HG02642 (cell line): ENCODE measurements at regions not wholly inside any gene's neighbourhood (a gene's known extent, or its start where the extent isn't known, plus 50 kb on each side); places are given as distances from the start of the nearest gene placed in this dataset.
"Not testable (repeated sequence)": the region's sequence is repeated elsewhere in the genome, so short reads cannot be mapped to it uniquely, and the experiment has no call there.

Source experiments
- ATAC-seq: cut with Tn5 transposase; IDR thresholded peaks from one replicate; pipeline ENCODE4 v1.9.1; 2021; ENCODE audit warnings: mild to moderate bottlenecking; ENCODE audit not compliant: unreplicated experiment, poor library complexity

DNA sequence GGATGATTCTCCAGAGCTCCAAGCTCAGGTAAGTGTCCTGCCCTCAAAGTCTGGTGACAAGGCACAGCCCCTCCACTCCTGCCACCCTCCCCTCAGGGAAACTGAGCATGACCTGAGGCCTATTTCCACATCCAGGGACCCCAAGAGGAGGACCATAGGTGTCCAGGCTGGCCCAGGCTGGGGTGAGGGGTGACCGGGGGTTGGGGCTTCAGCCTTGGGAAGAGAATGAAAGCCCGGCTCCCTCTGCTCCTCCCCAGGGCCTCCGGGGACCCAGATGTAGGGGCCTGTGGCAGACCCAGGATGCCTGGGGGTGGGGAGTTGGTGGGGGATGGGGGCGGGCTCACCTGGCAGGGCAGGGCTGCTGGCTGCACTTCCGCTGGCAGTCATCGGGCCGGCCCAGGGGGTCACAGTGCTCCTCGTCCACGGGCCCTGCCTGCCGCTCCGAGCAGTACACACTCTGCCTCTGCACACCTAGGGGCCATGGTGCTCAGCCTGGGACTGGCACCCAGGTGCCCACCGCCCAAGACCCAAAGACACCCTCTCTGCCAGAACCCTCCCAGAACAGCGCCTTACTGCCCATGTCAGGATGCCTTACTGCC, 116.5 kb upstream of the AKAP13 start:
- not testable (repeated sequence) for ATAC-seq

DNA sequence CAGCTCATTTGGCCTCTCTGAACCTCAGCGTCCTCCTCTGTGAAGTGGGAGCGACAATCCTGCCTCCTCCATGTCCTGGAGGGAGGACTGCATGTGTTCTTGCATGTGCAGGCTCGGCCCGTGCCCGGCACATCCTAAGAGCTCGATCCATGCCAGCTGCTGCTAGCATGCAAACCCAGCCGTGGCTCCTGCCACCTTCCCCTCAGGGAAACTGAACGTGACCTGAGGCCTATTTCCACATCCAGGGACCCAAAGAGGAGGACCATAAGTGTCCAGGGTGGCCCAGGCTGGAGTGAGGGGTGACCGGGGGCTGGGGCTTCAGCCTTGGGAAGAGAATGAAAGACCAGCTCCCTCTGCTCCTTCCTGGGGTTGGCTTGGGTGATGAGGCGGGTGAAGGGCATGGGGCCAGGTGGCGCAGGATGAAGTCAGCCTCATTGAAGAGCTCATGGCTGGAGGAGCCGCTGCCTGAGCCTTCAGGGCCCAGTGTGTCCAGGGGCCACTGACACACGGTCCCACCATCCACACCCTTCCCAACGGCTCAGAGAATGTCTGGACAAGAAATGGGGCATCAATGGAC, 115.7 kb upstream of the AKAP13 start:
- ATAC-seq: not testable (repeated sequence)

DNA sequence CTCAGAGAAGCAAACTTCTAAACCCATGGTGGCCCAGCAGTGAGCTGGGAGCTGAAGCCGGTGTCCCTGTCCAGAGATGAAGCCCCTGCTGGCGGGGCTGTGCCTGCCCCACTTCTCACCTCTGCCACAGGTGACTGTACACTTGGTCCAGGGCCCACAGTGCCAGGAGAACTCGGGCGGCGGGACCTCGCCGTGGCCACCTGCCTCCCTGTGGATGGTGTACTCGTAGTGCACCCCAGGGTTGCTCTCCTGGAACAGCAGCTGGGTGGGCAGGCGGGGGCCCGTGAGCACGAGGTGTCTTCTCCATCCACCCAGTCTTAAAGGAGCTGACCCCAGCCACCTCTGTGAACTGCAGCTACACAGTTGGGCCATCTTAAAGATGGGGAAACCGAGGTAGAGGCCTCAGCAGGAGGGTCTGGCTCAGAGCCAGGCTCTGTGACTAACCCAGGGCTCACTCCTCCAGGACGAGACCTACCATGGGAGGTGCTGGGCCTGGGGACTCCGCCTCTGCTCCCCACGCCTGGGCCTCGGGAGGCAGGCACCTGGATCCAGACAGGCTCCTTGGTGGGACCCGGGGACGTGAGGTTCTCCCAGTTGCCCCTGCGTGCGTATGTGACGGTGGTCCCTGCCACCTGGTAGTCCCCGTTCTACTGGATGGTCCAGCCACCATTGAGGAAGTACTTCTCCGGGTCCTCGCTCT, 113.1 kb upstream of the AKAP13 start:
- not testable (repeated sequence) for ATAC-seq

DNA sequence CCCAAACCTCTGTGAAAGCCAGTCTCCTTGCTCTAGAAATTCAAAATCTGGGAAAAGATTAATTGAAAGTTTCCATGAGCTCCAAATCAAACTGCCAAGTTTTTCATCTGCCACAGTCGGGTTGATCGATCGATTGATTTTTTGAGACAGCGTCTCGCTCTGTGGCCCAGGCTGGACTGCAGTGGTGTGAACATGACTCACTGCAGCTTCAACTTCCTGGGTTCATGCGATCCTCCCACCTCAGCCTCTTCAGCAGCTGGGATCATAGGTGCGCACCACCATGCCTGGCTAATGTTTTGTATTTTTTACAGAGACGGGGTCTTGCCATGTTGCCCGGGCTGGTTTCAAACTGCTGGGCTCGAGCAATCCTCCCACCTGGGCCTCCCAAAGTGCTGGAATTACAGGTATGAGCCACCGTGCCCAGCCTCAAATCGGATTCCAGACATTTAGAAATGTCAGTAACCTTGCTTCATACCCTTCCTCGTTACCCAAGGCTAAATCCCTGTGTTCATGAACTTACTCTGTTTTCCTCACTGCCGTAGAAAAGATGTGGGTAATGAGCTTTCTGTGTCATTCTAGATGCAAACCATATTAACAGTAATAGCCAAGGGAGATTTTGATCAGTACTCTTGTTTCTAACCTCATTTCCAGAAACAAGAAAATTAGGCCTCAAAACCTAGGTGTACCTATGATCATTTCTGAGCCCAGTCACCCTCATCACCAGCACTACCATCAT, 105.9 kb upstream of the AKAP13 start:
- no peak for ATAC-seq

DNA sequence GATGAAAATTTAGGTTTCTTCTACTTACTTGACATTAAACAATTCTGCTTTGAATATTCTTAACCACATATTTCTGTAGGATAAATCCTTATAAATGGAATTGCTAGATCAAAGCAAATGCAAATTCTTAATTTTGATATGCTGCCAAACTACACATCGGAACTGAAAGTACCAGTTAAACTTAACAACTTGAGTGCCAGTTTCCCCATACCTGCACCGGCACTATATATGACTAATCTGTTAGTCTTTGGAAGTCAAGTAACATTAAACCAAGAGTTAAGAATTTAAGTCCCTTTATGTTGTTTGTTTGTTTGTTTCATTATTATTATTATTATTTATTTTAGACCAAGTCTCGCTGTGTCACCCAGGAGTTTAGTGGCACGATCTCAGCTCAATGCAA, 103.9 kb upstream of the AKAP13 start:
- ATAC-seq: no peak

DNA sequence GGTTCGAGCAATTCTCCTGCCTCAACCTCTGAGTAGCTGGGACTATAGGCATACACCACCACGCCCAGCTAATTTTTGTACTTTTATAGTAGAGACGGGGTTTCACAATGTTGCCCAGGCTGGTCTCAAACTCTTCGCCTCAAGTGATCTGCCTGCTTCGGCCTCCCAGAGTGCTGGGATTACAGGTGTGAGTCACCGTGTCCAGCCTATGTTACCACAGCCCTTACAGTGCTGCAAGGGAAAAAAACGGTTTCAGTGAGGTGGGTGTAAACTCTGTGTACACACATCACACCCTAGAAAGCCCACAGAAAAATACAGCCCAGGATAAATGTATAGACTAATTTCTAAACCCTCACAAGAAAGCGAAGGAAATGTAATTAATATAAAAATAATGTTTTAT, 103.5 kb upstream of the AKAP13 start:
- ATAC-seq: no peak

DNA sequence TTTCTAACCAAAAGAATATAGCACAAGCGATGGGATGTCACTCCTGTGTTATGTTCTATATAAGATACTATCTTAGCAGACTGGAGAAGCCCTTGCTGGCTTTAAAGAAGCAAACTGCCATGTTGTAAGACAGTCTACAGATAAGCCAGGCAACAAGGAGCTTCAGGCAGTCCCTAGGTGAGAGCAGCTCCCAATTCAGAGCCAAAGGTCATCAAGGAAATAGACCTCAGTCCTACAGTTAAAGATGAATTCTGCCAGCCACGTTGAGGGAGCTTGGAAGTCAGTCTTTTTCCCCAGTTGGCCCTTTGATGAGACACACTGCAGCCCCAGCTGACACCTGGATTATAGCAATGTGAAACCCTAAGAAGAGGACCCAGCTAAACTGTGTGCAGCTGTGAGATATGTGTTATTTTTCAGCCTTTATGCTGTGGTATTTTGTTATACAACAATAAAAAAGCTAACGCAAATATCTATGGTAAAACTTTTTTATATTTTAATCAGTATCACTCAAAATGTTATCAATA, 102.5 kb upstream of the AKAP13 start:
- no peak for ATAC-seq

DNA sequence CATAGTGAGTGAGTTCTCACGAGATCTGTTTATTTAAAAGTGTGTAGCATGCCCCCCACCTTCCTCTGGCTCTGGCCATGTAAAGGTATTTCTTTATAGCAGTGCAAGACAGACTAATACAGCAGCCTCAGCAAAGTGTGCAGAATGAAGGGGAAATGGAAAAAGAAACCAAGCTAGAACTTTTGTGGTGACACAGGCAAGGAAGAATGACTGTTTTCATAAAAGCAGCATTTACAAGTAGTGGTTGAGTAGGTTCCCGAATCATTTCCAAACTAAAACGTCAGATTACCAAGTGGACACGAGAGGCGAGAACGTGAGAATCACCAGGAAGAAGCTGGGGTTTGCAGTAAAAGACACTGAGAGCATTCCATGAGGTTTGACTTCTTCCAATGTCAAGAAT, 100.2 kb upstream of the AKAP13 start:
- no peak for ATAC-seq

DNA sequence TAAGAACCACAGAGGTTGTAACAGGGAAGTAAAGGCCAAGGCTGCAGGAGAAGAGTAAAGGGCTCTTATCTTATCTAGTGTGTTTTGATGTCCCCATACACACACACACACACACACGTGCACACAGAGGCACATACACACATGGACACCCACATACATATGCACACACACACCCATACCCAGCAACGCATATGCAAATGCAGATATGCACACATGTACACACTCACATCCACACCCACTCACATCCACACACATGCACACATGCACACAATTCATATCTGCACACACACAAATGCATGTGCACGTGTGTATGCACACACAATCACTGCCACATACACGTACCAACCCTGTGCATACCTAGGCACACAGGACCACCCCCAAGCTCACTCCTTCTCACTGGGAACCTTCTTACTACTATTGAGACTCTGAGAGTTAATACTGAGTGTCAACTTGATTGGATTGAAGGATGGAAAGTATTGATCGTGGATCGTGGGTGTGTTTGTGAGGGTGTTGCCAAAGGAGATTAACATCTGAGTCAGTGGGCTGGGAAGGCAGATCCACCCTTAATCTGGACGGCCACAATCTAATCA, 99.0 kb upstream of the AKAP13 start:
- no peak for ATAC-seq

DNA sequence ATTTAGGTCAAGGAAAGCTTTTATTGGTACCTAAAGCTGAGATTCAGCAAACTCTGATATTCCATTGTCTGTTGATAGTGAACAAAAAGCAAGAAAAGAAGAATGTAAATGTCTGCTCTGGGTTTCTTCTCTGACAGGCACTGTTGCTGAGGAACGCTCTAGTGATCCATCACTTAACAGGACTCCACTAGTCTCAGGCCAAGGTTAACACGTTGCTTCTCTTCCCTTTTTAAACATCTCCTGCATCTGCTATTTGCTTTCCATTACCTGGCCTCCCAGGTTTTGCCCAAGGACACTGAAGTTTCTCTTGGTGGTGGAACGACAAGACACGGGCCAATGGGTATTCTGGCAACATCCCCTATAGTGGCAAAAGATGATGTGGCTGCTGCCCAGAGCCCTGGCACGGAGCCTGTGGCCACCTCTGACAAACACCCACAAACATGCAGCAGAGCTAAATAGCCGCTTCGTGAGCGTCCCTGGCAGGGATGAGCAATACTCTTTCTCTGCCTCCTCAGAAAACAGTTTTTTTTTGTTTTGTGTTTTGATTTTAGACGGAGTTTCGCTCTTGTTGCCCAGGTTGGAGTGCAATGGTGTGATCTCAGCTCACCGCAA, 97.8 kb upstream of the AKAP13 start:
- ATAC-seq: no peak

DNA sequence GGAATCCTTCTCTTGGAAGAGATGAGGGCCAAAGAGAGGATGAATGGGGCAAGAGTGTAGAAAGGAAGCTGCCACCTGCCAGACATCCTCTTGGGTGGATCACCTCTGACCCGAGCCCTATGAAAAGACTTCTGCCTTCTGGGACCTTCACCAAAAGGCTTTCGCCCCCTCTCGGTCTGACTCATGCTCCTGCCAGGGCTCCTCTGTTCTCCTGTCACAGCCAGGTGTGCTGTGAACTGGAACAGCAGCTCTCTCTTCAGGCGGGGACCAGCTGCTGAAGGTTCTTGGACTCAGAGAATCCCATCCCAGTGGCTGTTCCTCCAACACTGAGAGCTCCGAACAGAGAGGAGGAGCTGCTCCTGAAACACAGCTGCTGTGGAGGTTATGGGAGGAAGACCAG, 96.6 kb upstream of the AKAP13 start:
- ATAC-seq: peak; percentile 62

DNA sequence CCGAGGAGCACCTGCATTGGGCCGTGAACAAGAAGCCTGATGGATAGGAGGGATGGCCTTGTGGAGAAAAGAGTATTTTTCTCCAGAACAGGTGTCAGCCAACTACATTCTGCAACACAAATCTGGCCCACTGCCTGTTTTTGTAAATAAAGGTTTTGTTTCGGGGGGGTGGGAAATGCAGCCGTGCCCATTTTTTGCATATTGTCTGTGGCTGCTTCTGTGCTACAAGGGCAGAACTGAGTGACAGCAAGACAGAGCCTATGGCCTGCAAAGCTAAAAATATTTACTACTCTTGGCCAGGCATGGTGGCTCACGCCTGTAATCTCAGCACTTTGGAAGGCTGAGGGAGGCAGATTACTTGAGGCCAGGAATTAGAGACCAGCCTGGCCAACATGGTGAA, 95.9 kb upstream of the AKAP13 start:
- peak; percentile 75 for ATAC-seq

DNA sequence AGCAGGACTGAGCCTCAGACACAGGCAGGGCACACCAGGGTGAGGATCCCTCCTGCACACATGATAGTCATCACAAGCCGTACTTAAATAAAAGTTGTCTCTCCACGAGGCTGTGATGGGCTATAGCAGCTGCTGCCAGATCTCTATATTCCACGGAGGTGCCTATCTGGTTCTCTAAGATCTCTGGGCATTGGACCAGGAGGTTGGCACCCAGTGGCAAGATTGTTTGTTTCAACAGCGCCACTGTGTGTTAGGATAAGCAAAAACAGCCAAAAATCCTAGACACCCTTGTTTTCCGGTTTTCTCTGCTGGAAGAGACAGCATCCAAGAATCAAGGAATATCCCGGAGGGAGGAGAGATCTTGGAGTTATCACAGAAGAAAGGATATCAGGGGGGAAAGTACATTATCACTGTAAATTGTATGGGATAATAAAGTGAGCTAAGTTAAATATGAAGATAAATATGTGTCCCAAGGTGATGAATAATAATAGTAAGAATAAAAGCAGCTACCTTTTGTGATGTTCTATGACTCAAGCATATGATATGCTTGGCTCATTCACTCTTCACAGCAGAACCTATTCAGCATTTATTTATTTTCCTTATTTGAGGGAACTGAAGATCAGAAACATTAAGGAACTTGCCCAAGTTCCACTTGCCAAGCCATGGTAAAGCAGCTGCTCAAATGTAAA, 90.6 kb upstream of the AKAP13 start:
- no peak for ATAC-seq

DNA sequence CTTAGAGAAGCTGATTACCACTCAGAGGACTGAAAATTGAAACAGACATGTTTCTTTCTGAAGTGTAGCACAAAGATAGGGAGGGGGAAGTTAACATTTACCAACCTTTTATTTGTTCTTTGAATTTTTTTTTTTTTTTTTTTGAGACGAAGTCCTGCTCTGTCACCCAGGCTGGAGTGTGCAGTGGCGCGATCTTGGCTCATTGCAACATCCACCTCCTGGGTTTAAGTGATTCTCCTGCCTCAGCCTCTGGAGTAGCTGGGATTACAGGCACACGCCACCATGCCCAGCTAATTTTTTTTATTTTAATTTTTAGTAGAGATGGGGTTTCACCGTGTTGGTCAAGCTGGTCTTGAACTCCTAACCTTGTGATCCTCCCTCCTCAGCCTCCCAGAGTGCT, 87.8 kb upstream of the AKAP13 start:
- ATAC-seq: not testable (repeated sequence)

DNA sequence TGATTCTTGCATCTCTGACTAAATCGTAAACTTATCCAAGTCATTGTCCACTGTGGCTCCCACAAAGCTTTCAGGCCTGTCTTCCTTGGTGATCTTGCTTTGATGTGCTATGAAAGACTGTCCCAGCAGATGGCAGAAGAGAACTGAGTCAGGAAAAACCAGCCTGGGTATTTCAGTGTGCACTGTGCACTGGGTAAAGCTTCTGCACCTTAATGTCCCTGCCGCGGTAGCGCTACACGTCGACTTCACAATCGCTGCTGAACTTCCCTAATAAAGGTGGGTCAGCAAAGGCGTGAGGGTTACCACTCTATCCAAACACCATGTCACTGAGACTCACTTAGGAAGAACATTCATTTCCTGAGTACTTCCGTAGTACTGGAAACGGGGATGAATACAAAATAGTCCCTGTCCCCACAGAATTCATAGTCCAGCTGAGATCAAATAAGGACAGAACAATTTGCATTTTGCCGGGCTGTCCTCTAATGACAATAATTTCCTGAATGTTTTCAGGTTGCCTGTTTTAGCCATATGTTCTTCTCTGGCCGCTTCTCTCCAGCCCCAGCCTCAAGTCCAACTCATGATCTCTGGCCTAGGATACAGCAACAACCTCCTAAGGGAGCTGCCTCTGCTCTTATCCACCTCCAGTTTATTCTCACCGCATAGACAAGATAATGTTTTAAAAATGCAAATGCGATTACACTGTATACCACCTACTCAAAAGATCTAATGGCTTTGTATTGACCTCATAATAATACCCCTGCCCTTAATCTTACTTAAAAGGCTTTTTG, 83.6 kb upstream of the AKAP13 start:
- peak; percentile 87 for ATAC-seq

DNA sequence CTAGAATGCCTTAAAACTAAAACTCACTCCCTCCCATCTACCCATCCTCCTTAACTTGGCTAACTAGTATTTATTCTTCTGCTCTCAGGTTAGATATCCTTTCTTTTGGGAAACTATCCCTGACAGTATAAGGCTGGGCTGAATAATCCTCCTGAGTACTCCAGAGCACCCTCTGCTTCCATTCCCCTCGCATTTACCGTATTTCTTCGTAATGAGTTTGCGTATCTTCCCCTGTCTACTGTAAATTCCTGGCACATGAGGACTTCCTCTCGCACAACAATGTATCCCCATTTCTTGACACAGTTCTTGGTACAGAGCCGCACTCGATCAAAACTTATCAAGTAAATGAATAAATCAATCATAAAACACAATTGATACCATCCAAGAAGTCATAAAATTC, 82.9 kb upstream of the AKAP13 start:
- no peak for ATAC-seq

DNA sequence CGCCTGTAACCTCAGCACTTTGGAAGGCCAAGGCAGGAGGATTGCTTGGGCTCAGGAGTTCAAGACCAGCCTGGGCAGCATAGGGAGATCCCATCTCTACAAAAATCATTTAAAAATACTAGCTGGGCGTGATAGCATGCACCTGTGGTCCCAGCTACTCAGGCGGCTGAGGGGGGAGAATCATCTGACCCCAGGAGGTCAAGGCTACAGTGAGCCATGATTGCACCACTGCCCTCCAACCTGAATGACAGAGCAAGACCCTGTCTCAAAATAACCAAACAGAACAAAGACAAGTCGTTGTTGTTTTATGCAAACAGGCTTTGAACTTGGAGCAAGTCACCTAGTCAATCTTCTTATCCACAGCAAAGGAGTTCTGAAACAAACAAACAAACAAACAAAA, 82.0 kb upstream of the AKAP13 start:
- no peak for ATAC-seq

DNA sequence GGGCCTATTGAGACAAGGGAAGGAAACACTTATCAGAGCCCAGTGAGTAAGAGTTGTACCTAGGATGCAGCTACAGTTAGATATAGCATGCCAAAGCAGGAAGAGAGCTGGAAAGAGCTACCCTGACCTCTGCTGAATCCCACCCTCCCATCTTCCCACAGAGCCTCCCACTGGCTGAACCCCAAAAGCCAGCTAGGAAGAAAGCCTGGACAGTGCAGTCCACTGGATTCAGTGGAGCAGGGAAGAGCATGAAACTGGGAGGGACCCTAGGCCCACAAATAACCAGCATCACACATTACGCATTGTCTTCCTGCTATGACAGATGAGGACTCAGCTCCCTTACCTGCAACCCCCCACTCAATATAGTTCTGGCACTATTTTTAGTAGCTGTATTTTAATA, 81.5 kb upstream of the AKAP13 start:
- no peak for ATAC-seq

DNA sequence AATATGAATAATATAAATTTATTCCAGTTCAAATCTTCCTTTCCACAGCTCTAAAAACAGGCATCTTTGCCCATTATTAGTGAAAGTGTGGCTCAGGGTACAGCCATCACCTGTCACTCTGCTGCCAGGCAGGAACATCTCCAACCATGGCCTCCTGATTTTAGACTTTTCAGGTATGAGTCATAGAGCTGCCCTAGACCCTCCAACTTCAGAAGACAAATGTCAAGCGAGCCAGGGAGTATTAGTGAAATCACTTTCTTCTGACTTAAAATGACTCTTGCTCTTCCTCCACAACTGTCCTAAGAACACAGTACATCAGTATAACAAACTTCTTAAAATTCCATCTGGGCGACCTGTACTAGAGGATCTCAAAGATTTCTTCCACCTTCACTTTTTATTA, 78.1 kb upstream of the AKAP13 start:
- no peak for ATAC-seq
